ENCODE measurements at regions not wholly inside any gene's neighbourhood (a gene's known extent, or its start where the extent isn't known, plus 50 kb on each side); places are given as distances from the start of the nearest gene placed in this dataset.

- no peak for DNase-seq
Measured at GRCh38 chr2:129437725-129438124, 541.7 kb upstream of the RAB6C start.

GRCh38 chr2:129438501-129439057 is 540.9 kb upstream of the RAB6C start:
- no peak for DNase-seq

GRCh38 chr2:129439406-129440302 is 539.8 kb upstream of the RAB6C start:
- DNase-seq: no peak

- no peak for DNase-seq
Measured at GRCh38 chr2:129441610-129442009, 537.9 kb upstream of the RAB6C start.

GRCh38 chr2:129443235-129443864 is 536.1 kb upstream of the RAB6C start:
- no peak for DNase-seq

GRCh38 chr2:129443865-129444739 is 535.4 kb upstream of the RAB6C start:
- DNase-seq: no peak

- no peak for DNase-seq
Measured at GRCh38 chr2:129444751-129445150, 534.7 kb upstream of the RAB6C start.

GRCh38 chr2:129456691-129457090 is 522.8 kb upstream of the RAB6C start:
- DNase-seq: no peak

GRCh38 chr2:129457277-129457818 is 522.1 kb upstream of the RAB6C start:
- DNase-seq: no peak

GRCh38 chr2:129458006-129458405 is 521.5 kb upstream of the RAB6C start:
- DNase-seq: no peak

GRCh38 chr2:129458436-129458835 is 521.0 kb upstream of the RAB6C start:
- no peak for DNase-seq

- no peak for DNase-seq
Measured at GRCh38 chr2:129459200-129459876, 520.1 kb upstream of the RAB6C start.

- no peak for DNase-seq
Measured at GRCh38 chr2:129459881-129460280, 519.6 kb upstream of the RAB6C start.

- DNase-seq: no peak
Measured at GRCh38 chr2:129460299-129461198, 518.9 kb upstream of the RAB6C start.

- DNase-seq: no peak
Measured at GRCh38 chr2:129462349-129462748, 517.1 kb upstream of the RAB6C start.

- DNase-seq: no peak
Measured at GRCh38 chr2:129462967-129463366, 516.5 kb upstream of the RAB6C start.

GRCh38 chr2:129464036-129464435 is 515.4 kb upstream of the RAB6C start:
- no peak for DNase-seq

- no peak for DNase-seq
Measured at GRCh38 chr2:129464631-129465030, 514.8 kb upstream of the RAB6C start.

GRCh38 chr2:129465045-129465444 is 514.4 kb upstream of the RAB6C start:
- DNase-seq: no peak

- no peak for DNase-seq
Measured at GRCh38 chr2:129466389-129466788, 513.1 kb upstream of the RAB6C start.

All from HCEC 1CT (cell line).